K562 (cell line): ENCODE measurements at regions not wholly inside any gene's neighbourhood (a gene's known extent, or its start where the extent isn't known, plus 50 kb on each side); places are given as distances from the start of the nearest gene placed in this dataset.

Experiments used
- ARHGAP35 ChIP-seq: fragments of 450-650 bp; IDR thresholded peaks from 2 replicates; pipeline ENCODE4 v1.6.1; 2018; ENCODE audit not compliant: partially characterized antibody
- ATF6 ChIP-seq: sonication (generic); formaldehyde crosslinking; IDR thresholded peaks from 2 replicates; pipeline ENCODE4 v1.4.0; 2020; ENCODE audit warnings: mild to moderate bottlenecking, missing genetic modification reagents
- BRCA1 ChIP-seq, 2 experiments: fragments of 450-650 bp in 1 of 2; sonication (generic) in 1 of 2; formaldehyde crosslinking in 1 of 2; IDR thresholded peaks; 2 replicates each; pipeline versions ENCODE4 v1.5.0 to v1.6.1; 2017 to 2020; ENCODE audit warnings: mild to moderate bottlenecking in 1 of 2, missing genetic modification reagents in 1 of 2
- C11orf30 ChIP-seq: fragments of 450-650 bp; IDR thresholded peaks from 2 replicates; pipeline ENCODE4 v1.6.1; 2016; ENCODE audit warnings: low read depth, mild to moderate bottlenecking
- ETV6 ChIP-seq, 3 experiments: fragments of 150-350 bp in 1 of 3; sonication (generic) in 1 of 3; formaldehyde crosslinking in 1 of 3; IDR thresholded peaks; 2 replicates each; pipeline versions ENCODE4 v1.6.1 to v1.8.0; 2014 to 2022; ENCODE audit warnings: borderline replicate concordance in 2 of 3, low read depth in 2 of 3, antibody characterized with exemption in 1 of 3, low read length in 1 of 3, mild to moderate bottlenecking in 1 of 3, missing genetic modification reagents in 1 of 3
- HINFP ChIP-seq: fragments of 450-650 bp; conservative IDR thresholded peaks from 2 replicates; pipeline ENCODE4 v1.6.1; 2016; ENCODE audit warnings: missing genetic modification characterization, low read depth, mild to moderate bottlenecking, control low read depth, missing compliant biosample characterization
- KDM1A ChIP-seq, 2 experiments: fragments of 450-650 bp; IDR thresholded peaks; 2 replicates each; pipeline ENCODE4 v1.6.1; 2016; ENCODE audit warnings: mild to moderate bottlenecking in 2 of 2
- MBD2 ChIP-seq: sonication (generic); IDR thresholded peaks from 2 replicates; pipeline ENCODE4 v1.6.1; 2016; ENCODE audit warnings: low read depth, borderline replicate concordance
- NCOA2 ChIP-seq, 2 experiments: fragments of 450-650 bp; IDR thresholded peaks; 2 replicates each; pipeline ENCODE4 v1.6.1; 2018; ENCODE audit warnings: mild to moderate bottlenecking in 2 of 2, moderate library complexity in 1 of 2; ENCODE audit not compliant: partially characterized antibody in 2 of 2
- POLR2AphosphoS2 ChIP-seq: IDR thresholded peaks from 2 replicates; pipeline ENCODE4 v1.6.1; 2012; ENCODE audit warnings: low read length, improper control_type of control experiment
- POLR3A ChIP-seq: IDR thresholded peaks from 2 replicates; pipeline ENCODE4 v1.6.1; 2011; ENCODE audit warnings: borderline replicate concordance, mild to moderate bottlenecking, moderate library complexity; ENCODE audit not compliant: insufficient read length, insufficient read depth; ENCODE audit errors: extremely low read depth
- SREBF1 ChIP-seq: fragments of 150-350 bp; IDR thresholded peaks from 2 replicates; pipeline ENCODE4 v1.6.1; 2014; ENCODE audit warnings: antibody characterized with exemption, low read depth, low read length, borderline replicate concordance
- ZKSCAN8 ChIP-seq: fragments of 200-800 bp; sonication (Bioruptor generic); IDR thresholded peaks from 2 replicates; pipeline ENCODE4 v1.6.1; 2016; ENCODE audit warnings: missing genetic modification characterization, missing compliant biosample characterization
- ZNF134 ChIP-seq: fragments of 250-450 bp; sonication (Bioruptor Pico); conservative IDR thresholded peaks from 2 replicates; pipeline ENCODE4 v1.4.0; 2020
- ZNF239 ChIP-seq: fragments of 250-450 bp; sonication (Bioruptor Pico); IDR thresholded peaks from 2 replicates; pipeline ENCODE4 v1.4.0; 2020; ENCODE audit warnings: mild to moderate bottlenecking
- ZNF384 ChIP-seq: IDR thresholded peaks from 2 replicates; pipeline ENCODE4 v1.6.1; 2012; ENCODE audit warnings: low read depth, low read length, improper control_type of control experiment
- ZNF740 ChIP-seq, 3 experiments: fragments of 200-800 bp in 1 of 3; sonication (Bioruptor generic) in 1 of 3; sonication (generic) in 1 of 3; formaldehyde crosslinking in 1 of 3; IDR thresholded peaks; 2 replicates each; pipeline versions ENCODE4 v1.6.1 to v1.8.0; 2016 to 2022; ENCODE audit warnings: mild to moderate bottlenecking in 2 of 3, missing compliant biosample characterization in 2 of 3, missing genetic modification characterization in 2 of 3, missing genetic modification reagents in 1 of 3
- TF ChIP-seq, protein P1 (sequence below): fragments of 450-650 bp; IDR thresholded peaks from 2 replicates; pipeline ENCODE4 v1.6.1; 2016
- TF ChIP-seq, protein P2 (sequence below): fragments of 450-650 bp; IDR thresholded peaks from 2 replicates; pipeline ENCODE4 v1.6.1; 2016; ENCODE audit warnings: antibody characterized with exemption

- TF ChIP-seq ZKSCAN8 (CRISPR knock-in tag) (peak; percentile 52; the same call in 1 of the 2 replicates), ATF6 (CRISPR knock-in tag) (peak; percentile 82; the same call in 1 of the 2 replicates), POLR2AphosphoS2 (peak; percentile 58), POLR3A (no peak), HINFP (tag) (no peak), ZNF134 (CRISPR knock-in tag) (no peak; the same call in 1 of the 2 replicates), SREBF1 (no peak), ZNF239 (CRISPR knock-in tag) (no peak), ZNF384 (no peak), NCOA2 (IDR thresholded peaks at IDR 0.05; ENCODE audit: partially characterized antibody in 2 of 2) (no peak), ETV6 (IDR thresholded peaks at IDR 0.05; ENCODE audit: borderline replicate concordance in 1 of 2, low read depth in 2 of 2, low read length in 1 of 2) (no peak), ETV6 (CRISPR knock-in tag; IDR thresholded peaks at IDR 0.05; ENCODE audit: borderline replicate concordance) (no peak), KDM1A (IDR thresholded peaks at IDR 0.05) (no peak), BRCA1 (IDR thresholded peaks at IDR 0.05) (no peak), BRCA1 (CRISPR knock-in tag; IDR thresholded peaks at IDR 0.05) (no peak), C11orf30 (peak; percentile 30; the same call in 1 of the 2 replicates), ZNF740 (CRISPR knock-in tag; IDR thresholded peaks at IDR 0.05) (no peak), ZNF740 (tag; IDR thresholded peaks at IDR 0.05) (no peak), ARHGAP35 (no peak), MBD2 (no peak)
- TF ChIP-seq, protein P1, sequence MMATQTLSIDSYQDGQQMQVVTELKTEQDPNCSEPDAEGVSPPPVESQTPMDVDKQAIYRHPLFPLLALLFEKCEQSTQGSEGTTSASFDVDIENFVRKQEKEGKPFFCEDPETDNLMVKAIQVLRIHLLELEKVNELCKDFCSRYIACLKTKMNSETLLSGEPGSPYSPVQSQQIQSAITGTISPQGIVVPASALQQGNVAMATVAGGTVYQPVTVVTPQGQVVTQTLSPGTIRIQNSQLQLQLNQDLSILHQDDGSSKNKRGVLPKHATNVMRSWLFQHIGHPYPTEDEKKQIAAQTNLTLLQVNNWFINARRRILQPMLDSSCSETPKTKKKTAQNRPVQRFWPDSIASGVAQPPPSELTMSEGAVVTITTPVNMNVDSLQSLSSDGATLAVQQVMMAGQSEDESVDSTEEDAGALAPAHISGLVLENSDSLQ, result 0 out of 2 replicates have a peak, but pooled peaks have one; percentile 29
- TF ChIP-seq, protein P2, sequence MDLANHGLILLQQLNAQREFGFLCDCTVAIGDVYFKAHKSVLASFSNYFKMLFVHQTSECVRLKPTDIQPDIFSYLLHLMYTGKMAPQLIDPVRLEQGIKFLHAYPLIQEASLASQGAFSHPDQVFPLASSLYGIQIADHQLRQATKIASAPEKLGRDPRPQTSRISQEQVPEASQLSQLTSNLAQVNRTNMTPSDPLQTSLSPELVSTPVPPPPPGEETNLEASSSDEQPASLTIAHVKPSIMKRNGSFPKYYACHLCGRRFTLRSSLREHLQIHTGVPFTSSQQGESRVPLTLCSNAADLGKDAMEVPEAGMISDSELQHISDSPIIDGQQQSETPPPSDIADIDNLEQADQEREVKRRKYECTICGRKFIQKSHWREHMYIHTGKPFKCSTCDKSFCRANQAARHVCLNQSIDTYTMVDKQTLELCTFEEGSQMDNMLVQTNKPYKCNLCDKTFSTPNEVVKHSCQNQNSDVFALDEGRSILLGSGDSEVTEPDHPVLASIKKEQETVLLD, result no peak
Measured at GRCh38 chr6:146883640-146884531, 285.1 kb downstream of the ADGB start (continued).
